ENCODE measurements at regions not wholly inside any gene's neighbourhood (a gene's known extent, or its start where the extent isn't known, plus 50 kb on each side); places are given as distances from the start of the nearest gene placed in this dataset.
"Not testable (repeated sequence)": the region's sequence is repeated elsewhere in the genome, so short reads cannot be mapped to it uniquely, and the experiment has no call there.

GRCh38 chr7:68082961-68083657 is 1086.5 kb downstream of the TYW1 start:
- not testable (repeated sequence) for DNase-seq (ENCODE audit: low spot score)

DNA sequence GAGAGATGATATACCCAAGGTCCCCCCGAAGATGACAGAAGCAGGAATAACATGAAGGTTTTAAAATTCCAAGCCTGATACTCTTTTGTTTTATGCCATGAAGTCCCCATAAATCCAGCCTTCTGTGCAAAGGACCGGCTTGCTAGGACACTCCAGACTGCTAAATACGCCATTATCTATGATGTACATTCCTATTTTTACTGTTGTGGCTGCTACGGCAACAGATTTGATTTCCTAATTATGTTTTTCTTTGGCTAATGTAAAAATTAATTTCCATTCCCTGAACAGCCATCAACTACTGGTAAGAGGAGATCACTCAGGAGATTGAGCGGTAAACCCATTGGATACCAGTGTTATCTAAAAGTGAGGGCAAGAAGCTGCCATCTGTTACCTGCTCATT is 1090.8 kb downstream of the TYW1 start:
- DNase-seq (ENCODE audit: low spot score), result no peak

GRCh38 chr7:68088879-68089278 is 1092.2 kb downstream of the TYW1 start:
- DNase-seq (ENCODE audit: low spot score), result no peak

- not testable (repeated sequence) for DNase-seq (ENCODE audit: low spot score)
Measured at GRCh38 chr7:68090256-68090655, 1093.6 kb downstream of the TYW1 start.

DNA sequence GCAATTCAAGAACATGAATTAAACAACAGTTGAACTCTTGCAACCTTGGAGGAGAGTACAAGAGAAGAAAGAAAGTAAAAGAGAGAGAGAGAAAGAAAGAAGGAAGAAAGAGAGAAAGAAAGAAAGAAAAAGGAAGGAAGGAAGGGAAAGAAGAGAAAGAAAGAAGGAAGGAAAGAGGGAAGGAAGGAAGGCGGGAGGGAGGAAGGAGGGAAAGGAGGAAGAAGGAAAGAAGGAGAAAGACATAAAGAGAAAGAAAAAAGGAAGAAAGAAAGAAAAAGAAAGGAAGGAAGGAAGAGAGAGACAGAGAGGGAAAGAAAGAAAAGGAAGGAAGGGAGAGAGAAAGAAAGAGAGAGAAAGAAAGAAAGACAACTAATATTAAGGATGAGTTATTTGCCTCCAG is 1106.7 kb downstream of the TYW1 start:
- no peak for DNase-seq (ENCODE audit: low spot score)

GRCh38 chr7:68107261-68107660 is 1110.6 kb downstream of the TYW1 start:
- no peak for DNase-seq (ENCODE audit: low spot score)

DNA sequence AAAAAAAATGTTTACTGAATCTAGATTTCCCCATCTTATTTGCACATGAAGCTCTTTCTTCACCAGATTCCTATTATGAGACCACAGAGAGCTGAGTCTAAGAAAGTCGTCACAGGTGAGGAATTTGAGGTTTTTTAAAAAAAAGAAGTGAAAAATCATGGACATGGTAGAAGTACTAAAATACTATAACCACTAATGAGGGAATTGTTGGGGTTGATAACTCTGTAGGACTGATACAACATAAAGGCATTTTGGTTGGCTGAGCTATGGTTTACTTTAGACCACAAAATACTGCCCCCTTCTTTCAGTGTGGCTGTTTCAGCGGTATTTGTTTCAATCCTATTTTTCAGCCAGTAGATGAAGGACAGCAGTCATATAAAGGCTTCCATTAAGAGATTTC is 1111.3 kb downstream of the TYW1 start:
- DNase-seq (ENCODE audit: low spot score), result no peak

DNA sequence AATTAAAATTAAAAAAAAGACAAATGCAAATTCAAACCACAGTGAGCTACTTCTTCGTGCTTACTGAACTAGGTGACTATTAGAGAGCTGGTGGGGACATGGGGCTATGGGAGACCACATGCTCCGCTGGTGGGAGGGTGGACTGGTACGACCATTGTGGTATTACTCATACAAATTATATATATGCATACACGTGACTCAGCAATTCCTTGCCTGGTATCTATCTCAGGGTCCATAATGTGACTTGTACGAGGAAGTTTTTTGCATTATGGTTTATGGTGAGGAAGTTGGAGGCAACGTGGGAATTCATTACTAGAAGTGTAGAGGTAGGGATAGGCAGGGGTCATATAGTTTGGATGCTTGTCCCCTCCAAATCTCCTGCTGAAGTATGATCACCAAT is 1112.7 kb downstream of the TYW1 start:
- no peak for DNase-seq (ENCODE audit: low spot score)

- DNase-seq (ENCODE audit: low spot score), result no peak
Measured at GRCh38 chr7:68119411-68119810, 1122.8 kb downstream of the TYW1 start.

- no peak for DNase-seq (ENCODE audit: low spot score)
Measured at GRCh38 chr7:68121056-68121455, 1124.4 kb downstream of the TYW1 start.

DNA sequence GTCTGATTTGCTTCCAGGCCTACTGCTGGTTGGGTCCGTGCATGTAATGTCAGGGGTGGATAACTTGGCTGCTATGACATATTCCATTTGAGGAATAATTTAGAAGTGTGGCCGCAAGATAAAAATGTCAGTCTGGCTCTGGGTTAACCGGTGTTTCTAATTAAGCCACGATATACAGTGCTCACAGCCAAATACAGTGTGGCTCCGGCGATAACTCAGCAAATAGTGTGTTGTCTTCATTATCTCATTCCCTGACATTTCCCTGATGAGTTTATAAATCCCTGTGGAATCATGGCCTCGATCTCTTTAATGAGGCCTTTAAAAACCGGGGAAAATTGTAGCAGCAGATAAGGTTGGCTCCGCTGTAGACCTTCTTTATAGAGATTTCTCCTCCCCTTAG is 1125.0 kb downstream of the TYW1 start:
- DNase-seq (ENCODE audit: low spot score), result no peak

DNA sequence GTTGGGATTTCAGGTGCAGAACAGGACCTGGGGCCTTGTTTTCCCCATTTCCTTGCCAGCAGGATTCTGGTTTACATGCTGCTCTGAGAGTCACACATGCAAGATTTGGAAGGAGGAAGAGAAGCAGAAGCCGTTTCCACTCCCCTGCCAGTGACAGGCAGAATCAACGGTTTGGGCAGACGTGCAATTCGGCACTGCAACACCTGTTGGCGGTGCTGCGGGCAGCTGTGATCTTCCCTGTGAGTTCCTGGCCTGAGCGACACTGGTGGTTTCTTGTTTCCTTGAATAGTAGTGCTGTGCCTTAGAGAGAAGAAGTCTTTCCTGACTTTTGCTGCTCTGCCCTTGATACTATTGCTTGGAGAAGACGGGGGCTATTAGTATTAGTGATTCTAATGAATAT is 1126.2 kb downstream of the TYW1 start:
- DNase-seq (ENCODE audit: low spot score), result no peak

DNA sequence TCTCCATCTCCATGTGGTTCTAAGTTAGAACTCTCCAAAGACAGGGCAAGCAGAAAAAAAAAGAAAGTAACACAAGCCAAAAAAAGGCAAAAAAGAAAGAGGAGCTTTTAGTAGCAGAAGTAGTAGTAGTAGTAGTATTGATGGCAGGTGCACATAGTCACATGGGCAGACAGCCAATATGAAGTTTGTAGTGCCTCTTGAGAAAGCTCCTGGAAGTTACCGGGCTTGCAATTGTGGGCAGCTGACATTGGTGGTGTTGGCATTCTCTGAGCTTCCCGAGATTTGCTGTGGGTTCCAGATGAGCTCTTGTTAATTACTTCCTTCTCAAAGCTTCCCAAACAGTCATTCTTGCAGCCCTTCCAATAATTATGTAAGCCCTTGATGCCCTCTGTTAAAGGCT is 1128.5 kb downstream of the TYW1 start:
- DNase-seq (ENCODE audit: low spot score), result no peak

GRCh38 chr7:68133045-68133444 is 1136.4 kb downstream of the TYW1 start:
- no peak for DNase-seq (ENCODE audit: low spot score)

DNA sequence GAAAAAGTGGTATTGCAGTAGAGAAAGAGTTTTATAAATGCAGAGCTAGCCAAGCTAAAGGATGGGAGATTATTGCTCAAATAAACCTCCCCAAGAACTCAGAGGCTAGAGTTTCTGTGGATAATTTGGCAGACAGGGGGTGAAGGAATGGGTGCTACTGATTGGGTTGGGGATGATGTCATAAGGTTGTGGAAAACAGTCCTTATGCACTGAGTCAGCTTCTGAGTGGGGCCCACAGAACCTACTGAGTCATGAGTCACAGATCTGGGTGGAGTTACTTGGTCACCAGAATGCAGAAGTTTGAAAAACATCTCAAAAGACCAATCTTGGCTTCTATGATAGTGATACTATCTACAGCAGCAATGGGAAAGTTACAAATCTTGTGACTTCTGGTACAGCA is 1146.7 kb downstream of the TYW1 start:
- DNase-seq (ENCODE audit: low spot score), result no peak

DNA sequence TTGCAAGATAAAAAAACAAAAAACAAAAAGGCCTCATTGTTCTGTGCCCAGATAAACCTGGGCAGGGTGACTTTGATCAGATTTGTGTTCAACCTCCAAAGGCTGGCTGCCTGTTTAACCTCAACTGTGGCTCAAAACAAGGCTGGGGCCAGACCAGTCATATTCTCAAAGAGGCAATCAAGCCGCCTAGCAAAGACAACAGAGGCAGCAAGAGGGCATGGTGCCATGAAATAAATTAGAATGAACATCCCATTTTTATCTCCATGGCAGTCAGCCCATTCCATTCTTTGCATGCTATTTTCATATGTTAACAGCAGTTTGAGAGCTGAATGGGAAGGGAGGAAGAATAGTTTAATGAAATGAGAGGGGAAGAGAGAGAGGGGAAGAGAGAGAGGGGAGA is 1150.3 kb downstream of the TYW1 start:
- DNase-seq (ENCODE audit: low spot score), result no peak

DNA sequence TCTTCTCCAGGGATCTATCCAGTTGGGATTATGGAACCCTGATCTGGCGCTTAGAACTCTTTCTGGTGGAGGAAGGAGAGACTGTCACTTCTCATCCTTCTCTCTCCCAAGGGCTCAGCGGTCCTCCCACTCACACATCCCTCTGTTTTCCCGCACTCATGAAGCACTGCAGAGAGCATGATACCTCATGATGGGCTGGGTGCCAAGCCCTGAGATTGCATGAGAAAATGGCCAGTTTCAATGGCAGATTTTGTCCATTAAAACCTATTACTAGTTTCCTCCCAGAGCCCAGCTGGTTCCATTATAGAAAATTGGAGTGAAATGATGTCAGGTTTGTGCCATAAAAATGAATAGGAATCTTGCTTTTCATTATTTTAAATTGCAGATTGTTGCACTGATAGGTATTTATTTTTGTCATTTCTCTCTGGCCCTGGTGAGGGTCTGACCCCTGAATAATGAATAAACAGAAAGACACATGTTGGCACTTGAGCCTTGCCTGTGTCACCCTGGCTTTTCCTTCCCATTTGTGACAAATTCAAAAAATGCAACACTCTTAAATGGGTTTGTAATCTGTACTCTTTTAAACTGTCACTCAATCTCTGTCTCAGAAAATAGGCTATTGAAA is 1151.1 kb downstream of the TYW1 start:
- no peak for DNase-seq (ENCODE audit: low spot score)

DNA sequence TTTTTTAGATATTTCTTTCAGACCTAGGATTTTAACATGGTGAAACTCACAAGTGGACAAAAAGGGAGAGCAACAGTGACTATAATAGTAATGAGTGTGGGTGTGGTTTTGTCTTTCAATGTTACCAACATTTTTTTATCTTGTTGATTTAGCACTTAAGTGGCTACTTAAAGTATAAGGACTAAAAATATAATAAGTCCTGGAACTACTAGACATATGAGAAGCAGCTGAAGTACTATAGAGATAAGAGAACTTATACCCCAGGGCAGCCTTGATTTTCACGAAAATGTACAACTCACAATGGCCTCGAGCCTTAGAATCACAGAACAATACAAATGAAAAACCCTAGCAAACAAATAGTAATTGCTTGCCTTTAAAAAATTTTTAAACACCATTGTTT is 1151.8 kb downstream of the TYW1 start:
- no peak for DNase-seq (ENCODE audit: low spot score)

- no peak for DNase-seq (ENCODE audit: low spot score)
Measured at GRCh38 chr7:68152205-68152604, 1155.6 kb downstream of the TYW1 start.

GRCh38 chr7:68155676-68156075 is 1159.0 kb downstream of the TYW1 start:
- DNase-seq (ENCODE audit: low spot score), result no peak

DNA sequence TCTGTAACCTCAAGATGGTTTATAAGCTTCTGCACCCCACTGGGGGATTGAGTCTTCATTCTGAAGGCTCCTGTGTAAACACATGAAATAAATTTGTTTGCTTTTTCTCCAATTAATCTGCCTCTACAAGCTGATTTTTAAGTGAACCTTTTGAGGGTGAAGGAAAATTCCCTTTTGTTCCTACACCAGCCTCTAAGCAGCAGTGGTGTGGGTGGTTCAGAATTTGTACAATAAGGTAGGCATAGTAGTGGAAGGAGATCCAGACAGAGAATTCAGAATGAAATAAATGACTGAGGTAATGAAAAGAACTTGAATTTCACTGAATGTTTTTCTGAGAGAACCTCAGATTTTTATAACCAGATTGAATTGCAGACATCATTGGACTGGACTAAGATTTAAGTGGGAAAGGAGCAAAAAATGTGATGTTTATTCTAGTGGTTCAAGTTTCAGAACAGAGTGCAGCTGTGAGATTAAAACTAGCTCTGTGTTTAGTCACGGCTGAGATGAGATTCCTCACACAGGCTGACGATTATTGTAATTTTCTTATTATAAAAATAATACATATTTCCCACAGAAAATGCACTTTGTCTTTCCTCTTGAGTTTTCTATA is 1162.2 kb downstream of the TYW1 start:
- DNase-seq (ENCODE audit: low spot score), result no peak

- DNase-seq (ENCODE audit: low spot score), result no peak
Measured at GRCh38 chr7:68162712-68163111, 1166.1 kb downstream of the TYW1 start.

GRCh38 chr7:68166525-68166924 is 1169.9 kb downstream of the TYW1 start:
- DNase-seq (ENCODE audit: low spot score), result no peak

DNA sequence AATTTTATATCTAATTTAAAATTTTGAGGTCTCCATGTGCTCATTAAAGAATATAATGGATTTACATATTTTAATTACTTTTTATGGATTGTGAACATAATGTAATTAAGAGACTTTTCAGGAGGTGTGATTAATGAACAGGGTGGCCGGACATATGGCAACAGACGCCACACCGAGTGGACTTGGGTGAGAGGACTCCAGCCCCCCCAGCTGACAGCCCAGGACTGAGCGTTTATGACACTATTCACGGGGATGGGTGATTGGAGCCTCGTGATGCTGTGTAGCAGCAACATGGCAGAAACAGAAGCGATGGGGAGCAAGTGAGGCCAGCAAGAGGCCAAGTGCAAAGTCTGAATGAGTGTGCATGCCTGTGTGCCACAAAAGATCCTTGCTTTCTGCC is 1176.9 kb downstream of the TYW1 start:
- DNase-seq (ENCODE audit: low spot score), result no peak

Measured in CD4-positive, alpha-beta T cell treated with Interleukin-2 at 100 ng/mL for 4 hours (primary cell).